Cardiac fibroblast (primary cell): ENCODE measurements at regions not wholly inside any gene's neighbourhood (a gene's known extent, or its start where the extent isn't known, plus 50 kb on each side); places are given as distances from the start of the nearest gene placed in this dataset.
"Not testable (repeated sequence)": the region's sequence is repeated elsewhere in the genome, so short reads cannot be mapped to it uniquely, and the experiment has no call there.

ENCODE experiments used
- DNase-seq, 2 donors: peaks; one replicate each; pipeline versions ENCODE4 v3.0.0 to v3.0.0-alpha.2; 2010; ENCODE audit warnings: low read depth in 2 of 2
- H3K4me3 ChIP-seq, 2 donors: replicated peaks in 1 of 2; 1 replicate in 1 of 2; 2 replicates in 1 of 2; pipeline ENCODE4 v1.5.1; 2011; ENCODE audit warnings: low read depth in 2 of 2, low read length in 2 of 2, mild to moderate bottlenecking in 2 of 2, moderate library complexity in 1 of 2
- CTCF ChIP-seq: IDR thresholded peaks from one replicate; pipeline ENCODE4 v1.5.1; 2011; ENCODE audit warnings: low read depth, mild to moderate bottlenecking, low read length, inconsistent platforms

- H3K4me3 ChIP-seq: no peak overlapping the region
- DNase-seq: no peak
- no peak for TF ChIP-seq CTCF
Measured at GRCh38 chr2:187679454-187679853, 125.2 kb upstream of the TFPI start.

- no peak for DNase-seq
- H3K4me3 ChIP-seq: no peak overlapping the region
- TF ChIP-seq CTCF: no peak
Measured at GRCh38 chr2:187684174-187684573, 129.9 kb upstream of the TFPI start.

DNA sequence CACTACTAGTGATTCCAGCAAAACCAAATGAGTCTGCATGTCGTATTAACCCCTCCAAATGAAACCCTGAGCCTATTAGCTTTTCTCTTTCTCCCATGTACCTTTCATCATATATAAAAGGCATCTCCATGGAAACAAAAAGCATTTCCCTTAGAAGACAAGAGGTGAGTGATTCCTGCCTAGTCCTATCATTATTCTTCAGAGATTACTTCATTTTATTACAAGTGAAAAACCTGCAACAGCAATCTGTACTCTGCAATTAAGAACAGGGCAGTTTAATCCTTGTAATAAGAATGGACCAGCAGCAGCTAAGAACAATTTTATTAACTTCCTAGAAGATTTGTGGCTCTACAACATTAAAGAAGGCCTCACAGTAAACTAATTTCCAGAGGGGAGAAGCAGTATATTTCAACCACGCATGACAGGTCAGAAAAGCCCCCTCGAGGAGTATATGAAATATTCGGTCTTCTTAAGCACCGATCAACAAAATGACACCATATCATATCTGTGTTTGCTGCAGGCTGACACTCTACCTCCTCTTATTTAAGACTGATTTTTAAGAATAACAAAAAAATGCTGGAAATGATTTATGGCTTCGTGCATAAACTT, 132.3 kb upstream of the TFPI start:
- no peak for DNase-seq
- TF ChIP-seq CTCF: no peak

GRCh38 chr2:187687585-187687984, 133.3 kb upstream of the TFPI start:
- no peak for TF ChIP-seq CTCF
- no peak overlapping the region for H3K4me3 ChIP-seq
- DNase-seq: no peak

More for the DNA sequence above, 132.3 kb upstream of the TFPI start:
- no peak overlapping the region for H3K4me3 ChIP-seq

DNA sequence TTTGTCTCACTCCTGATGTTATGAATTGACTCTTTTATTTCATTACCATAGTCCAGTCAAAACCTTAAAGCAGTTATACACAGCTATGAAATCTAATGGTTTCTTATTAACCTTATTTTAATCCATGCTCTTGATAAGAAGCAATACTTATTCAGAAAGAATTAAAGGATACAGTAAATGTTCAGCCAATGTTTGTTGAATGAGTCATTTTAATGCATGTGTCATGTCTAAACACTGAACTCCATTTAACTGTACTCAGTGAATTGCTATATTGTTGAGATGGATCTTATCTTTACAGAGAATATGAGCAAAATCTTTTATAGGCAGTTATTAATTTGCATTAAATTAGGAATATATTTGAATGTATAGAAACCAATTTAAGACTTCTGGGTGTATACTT, 135.1 kb upstream of the TFPI start:
- TF ChIP-seq CTCF: no peak
- peak in 1 of 2 donors; percentile 48 for DNase-seq
- no peak overlapping the region for H3K4me3 ChIP-seq

DNA sequence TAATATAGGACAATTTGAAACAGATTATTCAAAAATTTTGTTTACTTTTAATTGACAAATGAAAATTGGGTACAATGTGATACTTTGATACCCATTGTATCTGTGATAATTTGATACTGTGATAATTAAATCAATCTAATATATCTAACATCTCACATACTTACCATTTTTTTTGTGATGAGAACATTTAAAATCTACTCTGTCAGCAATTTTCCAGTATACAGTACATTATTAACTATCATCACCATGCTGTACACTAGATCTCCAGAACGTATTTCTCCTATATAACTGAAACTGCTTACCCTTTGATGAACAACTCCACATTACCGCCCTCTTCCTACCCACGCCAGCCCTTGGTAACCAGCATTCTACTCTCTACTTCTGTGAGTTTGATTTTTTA, 139.7 kb upstream of the TFPI start:
- DNase-seq: no peak
- no peak for TF ChIP-seq CTCF
- H3K4me3 ChIP-seq: no peak overlapping the region

- not testable (repeated sequence) for H3K4me3 ChIP-seq, DNase-seq
Measured at GRCh38 chr2:187696644-187697043, 142.4 kb upstream of the TFPI start.
